GM20431 (cell line): ENCODE measurements at regions not wholly inside any gene's neighbourhood (a gene's known extent, or its start where the extent isn't known, plus 50 kb on each side); places are given as distances from the start of the nearest gene placed in this dataset.
"Not testable (repeated sequence)": the region's sequence is repeated elsewhere in the genome, so short reads cannot be mapped to it uniquely, and the experiment has no call there.

Experiments used
- in situ Hi-C: fragments of 300-500 bp; cut with MseI, MboI; formaldehyde crosslinking; loops from one replicate; pipeline ENCODE4 v1.15.0; 2020; ENCODE audit warnings: low sequenced_read_pairs; ENCODE audit not compliant: unreplicated experiment

GRCh38 chr20:26135325-26136110, 438.9 kb upstream of the ZNF337 start:
- in situ Hi-C loops = no loop called here

- in situ Hi-C loops = no loop called here
Observed at GRCh38 chr20:26134606-26135005, 438.0 kb upstream of the ZNF337 start.

- in situ Hi-C loops = not testable (repeated sequence)
Observed at GRCh38 chr20:26133794-26134193, 437.1 kb upstream of the ZNF337 start.

DNA sequence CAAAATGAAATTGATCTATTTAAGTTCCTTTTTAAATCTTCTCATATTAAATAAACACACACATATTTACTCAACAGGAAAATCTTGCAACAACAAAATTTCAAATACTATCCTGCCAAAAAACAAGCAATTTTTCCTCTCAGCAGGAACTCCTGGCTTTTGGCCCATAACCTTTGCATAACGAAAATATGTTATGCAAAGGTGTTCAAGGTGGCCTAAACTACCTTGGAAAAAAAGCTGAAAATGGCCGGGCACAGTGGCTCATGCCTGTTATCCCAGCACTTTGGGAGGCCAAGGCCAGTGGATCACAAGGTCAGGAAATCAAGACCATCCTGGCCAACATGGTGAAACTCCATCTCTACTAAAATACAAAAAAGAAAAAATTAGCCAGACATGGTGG, 424.3 kb upstream of the ZNF337 start:
- in situ Hi-C loops = not testable (repeated sequence)

DNA sequence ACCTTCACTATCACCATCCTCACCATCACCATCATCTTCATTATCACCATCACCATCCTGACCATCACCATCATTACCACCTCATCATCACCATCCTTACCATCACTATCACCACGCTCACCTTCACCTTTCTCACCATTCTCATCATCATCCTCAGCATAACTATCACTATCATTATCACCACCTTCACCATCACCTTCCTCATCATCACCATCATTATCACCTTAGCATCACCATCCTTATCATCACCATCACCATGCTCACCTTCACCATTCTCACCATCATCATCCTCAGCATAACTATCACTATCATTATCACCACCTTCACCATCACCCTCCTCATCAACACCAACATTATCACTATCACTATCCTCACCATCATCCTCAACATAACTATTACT, 397.8 kb upstream of the ZNF337 start:
- in situ Hi-C loops = not testable (repeated sequence)

GRCh38 chr20:26091921-26092320, 395.3 kb upstream of the ZNF337 start:
- in situ Hi-C loops = not testable (repeated sequence)

GRCh38 chr20:26086195-26086594, 389.5 kb upstream of the ZNF337 start:
- in situ Hi-C loops = not testable (repeated sequence)

DNA sequence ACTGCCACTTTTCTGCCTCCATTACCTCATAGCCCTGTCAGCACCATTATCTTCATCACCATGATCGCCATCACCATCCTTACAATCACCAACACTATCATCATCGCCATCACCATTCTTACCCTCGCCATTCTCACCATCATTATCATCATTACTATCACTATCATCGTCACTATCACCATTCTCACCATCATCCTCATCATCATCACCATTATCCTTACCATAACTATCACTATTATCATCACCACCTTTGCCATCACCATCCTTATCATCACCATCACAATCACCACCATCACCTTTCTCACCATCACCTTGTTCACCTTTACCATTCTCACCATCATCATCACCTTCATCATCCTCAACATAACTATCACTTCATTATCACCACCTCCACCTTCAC, 377.3 kb upstream of the ZNF337 start:
- in situ Hi-C loops = not testable (repeated sequence)

- in situ Hi-C loops = not testable (repeated sequence)
Observed at GRCh38 chr20:26059324-26059723, 362.7 kb upstream of the ZNF337 start.

- in situ Hi-C loops = not testable (repeated sequence)
Observed at GRCh38 chr20:26058446-26058845, 361.8 kb upstream of the ZNF337 start.

- in situ Hi-C loops = not testable (repeated sequence)
Observed at GRCh38 chr20:26057135-26057752, 360.6 kb upstream of the ZNF337 start.

GRCh38 chr20:26025792-26026191, 329.1 kb upstream of the ZNF337 start:
- in situ Hi-C loops = not testable (repeated sequence)

GRCh38 chr20:26010942-26011276, 314.3 kb upstream of the ZNF337 start:
- in situ Hi-C loops = not testable (repeated sequence)

GRCh38 chr20:26010224-26010941, 313.7 kb upstream of the ZNF337 start:
- in situ Hi-C loops = not testable (repeated sequence)

DNA sequence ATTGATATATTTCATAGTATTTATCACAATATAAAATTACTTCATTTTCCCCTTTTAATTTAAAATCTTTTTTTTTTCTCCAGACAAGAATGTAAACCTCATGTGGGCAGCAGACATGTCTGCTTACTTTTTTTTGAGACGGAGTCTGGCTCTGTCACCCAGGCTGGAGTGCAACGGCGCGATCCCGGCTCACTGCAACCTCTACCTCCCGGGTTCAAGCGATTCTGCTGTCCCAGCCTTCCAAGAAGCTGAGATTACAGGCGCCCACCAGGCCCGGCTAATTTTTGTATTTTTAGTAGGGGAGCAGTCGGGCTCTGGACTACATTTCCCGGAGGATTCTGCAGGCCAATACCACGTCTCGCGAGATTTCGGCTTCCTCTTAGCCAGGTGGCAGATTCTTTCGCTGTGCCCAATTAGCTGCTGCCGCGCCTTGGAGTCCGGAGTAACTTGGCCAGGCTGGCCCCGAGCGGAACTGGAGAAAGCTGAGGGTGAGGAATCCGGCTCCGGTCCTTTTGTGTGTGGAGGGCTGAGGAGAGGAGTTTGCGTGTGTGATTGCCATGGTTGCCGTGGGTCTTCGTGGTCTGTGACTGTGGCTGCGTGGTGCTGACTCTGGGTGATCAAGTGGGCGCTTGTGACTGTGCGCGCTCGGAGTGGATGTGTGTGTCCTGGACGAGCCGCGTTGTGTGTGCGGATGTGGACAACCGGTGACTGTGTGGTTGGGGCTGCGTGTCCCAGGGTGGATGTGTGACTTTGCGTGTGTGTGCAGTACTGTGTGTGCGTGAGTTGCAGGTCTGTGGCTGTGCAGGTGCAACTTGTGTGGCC, 313.0 kb upstream of the ZNF337 start:
- in situ Hi-C loops = not testable (repeated sequence)

DNA sequence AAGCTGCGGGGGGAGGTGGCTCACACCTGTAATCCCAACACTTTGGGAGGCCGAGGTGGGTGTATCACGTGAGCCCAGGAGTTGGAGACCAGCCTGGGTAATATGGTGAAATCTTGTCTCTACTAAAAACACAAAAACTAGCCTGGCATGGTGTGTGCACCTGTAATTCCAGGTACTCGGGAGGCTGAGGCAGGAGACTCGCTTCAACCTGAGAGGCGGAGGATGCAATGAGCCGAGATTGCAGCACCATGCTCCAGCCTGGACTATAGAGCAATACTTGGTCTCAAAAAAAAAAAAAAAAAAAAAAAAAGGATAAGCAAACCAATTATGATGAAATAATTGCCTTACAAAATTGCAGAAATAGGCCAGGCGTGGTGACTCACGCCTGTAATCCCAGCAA, 311.4 kb upstream of the ZNF337 start:
- in situ Hi-C loops = not testable (repeated sequence)

DNA sequence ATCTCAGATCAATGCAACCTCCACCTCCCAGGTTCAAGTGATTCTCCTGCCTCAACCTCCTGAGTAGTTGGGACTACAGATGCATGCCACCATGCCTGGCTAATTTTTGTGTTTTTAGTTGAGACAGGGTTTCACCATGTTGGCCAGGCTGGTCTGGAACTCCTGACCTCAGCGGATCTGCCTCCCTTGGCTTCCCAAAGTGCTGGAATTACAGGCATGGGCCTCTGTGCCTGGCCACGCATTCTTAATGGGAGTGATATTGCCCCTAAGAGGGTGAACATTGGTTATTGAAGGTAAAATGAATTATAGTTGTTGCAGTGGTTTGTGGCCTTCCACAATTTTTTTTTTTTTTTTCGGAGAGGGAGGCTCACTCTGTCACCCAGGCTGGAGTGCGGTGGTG, 309.5 kb upstream of the ZNF337 start:
- in situ Hi-C loops = not testable (repeated sequence)

- in situ Hi-C loops = not testable (repeated sequence)
Observed at GRCh38 chr20:26003959-26004358, 307.3 kb upstream of the ZNF337 start.

DNA sequence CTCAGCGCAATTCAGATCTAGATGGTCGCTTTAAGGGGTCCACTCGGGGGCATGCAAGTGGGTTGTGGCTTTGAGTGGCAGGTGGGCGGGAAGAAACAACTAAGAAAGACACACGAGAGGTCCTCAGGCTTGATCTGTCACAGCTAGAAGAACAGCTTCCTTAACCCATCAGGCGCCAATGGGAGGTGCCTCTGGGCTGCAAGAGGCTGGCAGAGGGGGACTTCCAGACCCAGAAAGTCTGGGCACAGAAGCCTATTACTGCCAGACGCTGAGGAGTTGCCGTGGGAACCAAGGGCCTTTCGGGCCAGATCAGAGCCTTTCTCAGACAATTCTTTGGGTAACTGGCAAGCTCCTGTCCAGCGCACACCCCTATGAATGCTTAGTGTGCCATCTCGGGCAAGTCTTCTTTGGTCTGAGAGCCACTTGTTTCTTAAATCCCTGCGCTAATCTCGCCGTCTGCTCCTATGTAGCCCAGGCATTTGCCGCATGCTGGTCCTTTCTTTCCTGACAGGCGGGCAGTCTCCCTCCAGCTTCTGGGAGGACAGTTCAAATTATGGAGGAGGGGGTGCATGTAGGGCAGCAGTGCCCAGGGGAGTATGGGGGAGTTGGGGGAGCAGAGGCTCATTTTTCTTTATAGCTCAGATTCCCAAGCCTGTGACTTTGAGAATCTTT, 300.9 kb upstream of the ZNF337 start:
- in situ Hi-C loops = loop anchor here (25.0 kb wide), 1 partner anchor 260 kb away; no protein-coding TSS in a partner anchor

DNA sequence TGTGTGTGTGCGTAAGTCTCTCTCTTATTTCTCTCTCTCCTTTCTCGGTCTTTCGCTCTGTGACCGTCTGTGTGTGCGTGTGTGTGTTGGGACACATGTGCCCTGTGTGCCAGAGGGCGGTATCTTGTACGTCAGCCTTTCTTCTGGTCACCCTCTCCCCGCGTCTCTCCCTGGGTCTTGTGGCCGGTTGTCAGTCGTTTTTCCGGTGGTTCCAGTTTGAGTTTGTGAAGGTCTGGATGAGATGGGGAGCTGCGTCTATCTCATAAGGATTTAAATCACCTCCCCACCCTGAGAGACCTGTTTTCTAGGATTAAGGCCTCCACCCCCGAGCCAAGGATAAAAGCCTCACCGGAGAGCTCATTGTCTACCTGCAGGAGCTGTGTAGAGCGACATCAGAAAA, 295.5 kb upstream of the ZNF337 start:
- in situ Hi-C loops = loop anchor here (25.0 kb wide), 1 partner anchor 255 kb away; no protein-coding TSS in a partner anchor
